Mucosa of gallbladder (tissue), 1 donor: ENCODE measurements at regions not wholly inside any gene's neighbourhood (a gene's known extent, or its start where the extent isn't known, plus 50 kb on each side); places are given as distances from the start of the nearest gene placed in this dataset.
"Not testable (repeated sequence)": the region's sequence is repeated elsewhere in the genome, so short reads cannot be mapped to it uniquely, and the experiment has no call there.

Experiments used
- DNase-seq: peaks from one replicate; pipeline ENCODE4 v3.0.0-alpha.2; 2020; ENCODE audit warnings: low spot score
- donor health status: DM: no; HTN: no; CAD: no.

- DNase-seq: no peak
Measured at GRCh38 chr3:73874606-73875369, 250.0 kb upstream of the PDZRN3 start.

GRCh38 chr3:73874161-73874560, 249.4 kb upstream of the PDZRN3 start:
- no peak for DNase-seq

DNA sequence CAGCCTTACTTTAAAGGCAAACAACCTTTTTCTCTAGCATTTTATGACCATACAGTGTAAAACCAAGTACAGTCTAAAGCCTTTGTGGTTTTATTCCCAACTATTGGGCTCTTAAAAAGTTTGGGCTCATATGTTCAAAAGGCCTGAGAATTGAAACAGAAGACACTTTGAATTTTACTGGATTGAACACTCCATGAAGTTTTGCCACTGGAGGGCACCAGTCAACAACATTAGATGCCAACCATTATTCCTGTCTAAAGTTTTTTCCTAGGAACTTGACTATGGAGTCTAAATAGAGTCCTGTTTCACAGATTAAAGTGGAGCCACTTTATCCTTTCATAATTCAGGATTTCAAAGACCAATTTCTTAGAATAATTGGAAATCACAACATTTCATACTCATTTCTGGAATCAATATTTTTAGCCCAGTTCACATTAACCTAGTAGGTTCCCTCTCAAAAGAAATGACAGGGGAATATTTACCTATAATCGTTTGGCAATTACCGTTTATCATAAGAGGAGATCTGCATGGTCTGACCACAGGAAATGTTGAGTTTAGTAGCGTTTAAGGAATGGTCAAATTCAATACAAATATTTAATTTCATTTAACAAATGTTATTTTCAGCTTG, 244.1 kb upstream of the PDZRN3 start:
- peak; percentile 47 for DNase-seq

DNA sequence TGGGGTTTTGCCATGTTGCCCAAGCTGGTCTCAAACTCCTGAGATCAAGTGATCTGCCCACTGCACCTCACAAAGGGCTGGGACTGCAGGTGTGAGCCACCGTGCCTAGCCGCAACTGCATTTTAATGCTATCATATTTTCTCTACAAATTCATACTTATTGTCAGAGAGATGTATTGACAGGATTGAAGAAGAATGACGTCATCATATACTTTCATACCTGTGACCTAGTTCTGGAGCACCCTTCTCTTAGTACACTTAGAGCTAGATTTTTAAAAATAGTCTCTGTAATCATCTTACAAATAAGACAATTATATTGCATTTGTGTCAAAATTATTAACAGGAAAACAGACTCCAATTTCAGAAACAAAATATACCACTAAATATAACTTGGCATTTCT, 242.8 kb upstream of the PDZRN3 start:
- no peak for DNase-seq

DNA sequence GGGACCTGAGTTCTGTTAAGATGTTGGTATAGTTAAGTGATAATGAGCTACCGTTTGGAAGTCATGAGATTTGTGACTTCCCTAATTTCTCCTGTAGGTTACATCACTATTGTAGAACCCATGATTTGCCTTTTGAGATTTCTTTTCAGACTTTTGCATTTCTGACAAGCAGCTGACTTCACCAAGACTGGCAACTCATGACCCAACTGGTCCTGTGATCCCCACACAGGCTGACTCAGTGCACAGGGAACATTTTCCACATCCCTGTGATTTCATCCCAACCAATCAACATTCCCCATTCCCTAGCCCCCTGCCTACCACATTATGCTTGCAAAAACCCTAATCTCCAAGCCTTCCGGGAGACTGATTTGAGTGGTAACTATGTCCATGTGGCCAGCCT, 242.1 kb upstream of the PDZRN3 start:
- no peak for DNase-seq

- no peak for DNase-seq
Measured at GRCh38 chr3:73863546-73864079, 238.9 kb upstream of the PDZRN3 start.

DNA sequence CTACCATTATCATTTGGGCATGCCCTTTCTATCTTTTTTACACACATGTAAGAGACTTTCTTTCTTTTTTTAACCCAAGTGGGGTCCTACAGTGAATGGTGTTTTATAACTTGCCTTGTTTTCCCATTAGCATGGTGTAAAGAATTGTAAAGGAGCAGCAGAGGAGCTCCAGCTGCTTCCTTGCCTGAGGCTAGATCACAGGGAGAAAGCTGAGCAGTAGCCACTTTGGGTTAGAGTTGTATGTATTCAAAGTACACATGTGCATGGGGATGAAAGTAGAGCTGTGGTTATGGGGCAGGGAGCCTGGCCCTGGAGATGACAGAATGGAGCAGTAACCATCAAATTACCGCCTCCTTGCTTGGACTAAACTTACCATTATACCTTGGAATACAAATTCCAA, 231.1 kb upstream of the PDZRN3 start:
- DNase-seq: no peak

- DNase-seq: no peak
Measured at GRCh38 chr3:73848173-73848906, 223.6 kb upstream of the PDZRN3 start.

- no peak for DNase-seq
Measured at GRCh38 chr3:73846951-73847350, 222.2 kb upstream of the PDZRN3 start.

- no peak for DNase-seq
Measured at GRCh38 chr3:73839032-73839431, 214.3 kb upstream of the PDZRN3 start.

- no peak for DNase-seq
Measured at GRCh38 chr3:73835945-73836344, 211.2 kb upstream of the PDZRN3 start.

GRCh38 chr3:73832426-73832825, 207.7 kb upstream of the PDZRN3 start:
- no peak for DNase-seq

DNA sequence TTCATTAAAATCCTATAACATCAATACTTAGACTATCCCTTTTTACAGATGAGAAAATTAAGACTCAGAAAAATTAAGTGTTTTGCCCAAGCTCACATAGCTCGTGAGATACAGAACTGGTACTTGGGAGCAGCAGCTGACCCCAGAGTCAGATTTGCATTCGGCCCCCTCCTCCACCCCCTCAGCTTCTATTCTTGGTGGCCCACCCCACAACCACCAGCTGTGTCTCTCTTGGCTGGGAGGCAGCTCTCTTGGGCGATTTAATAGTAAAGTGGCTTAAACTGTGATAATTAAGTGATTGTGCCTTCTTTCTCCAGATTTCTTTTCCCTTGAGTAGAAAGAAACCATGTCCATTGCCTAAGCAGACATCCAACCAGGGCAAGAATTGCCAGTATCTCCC, 203.6 kb upstream of the PDZRN3 start:
- DNase-seq: no peak

- no peak for DNase-seq
Measured at GRCh38 chr3:73827725-73828211, 203.0 kb upstream of the PDZRN3 start.

DNA sequence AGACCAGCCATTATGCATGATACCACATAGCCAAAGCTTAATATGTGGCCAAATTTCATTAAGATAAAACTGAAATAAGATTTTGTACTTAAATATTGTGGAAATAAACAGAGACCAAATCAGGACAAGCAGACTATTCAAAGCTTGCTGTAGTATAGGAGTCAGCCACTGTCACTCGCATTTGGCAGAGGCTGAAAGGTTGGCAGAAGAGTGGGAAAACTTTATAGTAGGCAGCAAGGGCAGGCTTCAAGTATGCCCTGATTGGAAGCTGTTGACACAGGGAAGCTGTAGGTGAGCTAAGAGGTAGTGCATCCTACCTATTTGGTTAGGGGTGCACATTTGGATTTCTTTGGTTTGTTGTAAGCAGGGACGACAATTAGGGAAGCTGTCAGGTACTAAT, 202.5 kb upstream of the PDZRN3 start:
- DNase-seq: no peak

- DNase-seq: not testable (repeated sequence)
Measured at GRCh38 chr3:73820896-73821295, 196.2 kb upstream of the PDZRN3 start.

- no peak for DNase-seq
Measured at GRCh38 chr3:73820431-73820830, 195.7 kb upstream of the PDZRN3 start.

- DNase-seq: no peak
Measured at GRCh38 chr3:73815966-73816365, 191.2 kb upstream of the PDZRN3 start.

DNA sequence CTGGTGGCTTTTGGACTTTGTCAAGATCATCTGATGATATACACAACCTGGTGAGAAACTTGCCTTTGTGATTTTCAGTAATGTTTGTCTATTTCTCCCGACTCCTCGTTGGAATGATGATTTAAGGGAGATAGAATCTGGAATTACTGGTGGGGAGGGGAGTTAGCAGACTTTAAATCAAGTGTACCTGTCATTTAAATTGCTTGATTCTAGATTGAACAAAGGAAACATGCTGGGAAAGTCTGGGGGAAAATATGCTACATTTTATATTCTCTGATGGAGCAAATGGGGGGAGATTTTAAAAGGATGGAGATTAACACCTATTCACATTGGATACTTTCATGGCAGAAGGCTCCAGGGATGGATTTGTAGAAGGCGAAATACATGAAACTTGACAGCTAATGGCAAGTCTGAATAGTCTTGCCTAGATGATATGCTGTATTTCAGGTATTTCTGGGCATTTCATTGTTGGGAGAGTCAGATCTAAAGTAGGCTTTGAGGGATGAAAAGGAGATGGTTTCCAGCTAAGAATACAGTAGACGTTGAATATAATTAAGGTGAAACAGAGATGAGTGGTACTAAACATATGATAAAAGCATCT, 189.1 kb upstream of the PDZRN3 start:
- no peak for DNase-seq

- no peak for DNase-seq
Measured at GRCh38 chr3:73813291-73813690, 188.6 kb upstream of the PDZRN3 start.

- no peak for DNase-seq
Measured at GRCh38 chr3:73812054-73812453, 187.3 kb upstream of the PDZRN3 start.

DNA sequence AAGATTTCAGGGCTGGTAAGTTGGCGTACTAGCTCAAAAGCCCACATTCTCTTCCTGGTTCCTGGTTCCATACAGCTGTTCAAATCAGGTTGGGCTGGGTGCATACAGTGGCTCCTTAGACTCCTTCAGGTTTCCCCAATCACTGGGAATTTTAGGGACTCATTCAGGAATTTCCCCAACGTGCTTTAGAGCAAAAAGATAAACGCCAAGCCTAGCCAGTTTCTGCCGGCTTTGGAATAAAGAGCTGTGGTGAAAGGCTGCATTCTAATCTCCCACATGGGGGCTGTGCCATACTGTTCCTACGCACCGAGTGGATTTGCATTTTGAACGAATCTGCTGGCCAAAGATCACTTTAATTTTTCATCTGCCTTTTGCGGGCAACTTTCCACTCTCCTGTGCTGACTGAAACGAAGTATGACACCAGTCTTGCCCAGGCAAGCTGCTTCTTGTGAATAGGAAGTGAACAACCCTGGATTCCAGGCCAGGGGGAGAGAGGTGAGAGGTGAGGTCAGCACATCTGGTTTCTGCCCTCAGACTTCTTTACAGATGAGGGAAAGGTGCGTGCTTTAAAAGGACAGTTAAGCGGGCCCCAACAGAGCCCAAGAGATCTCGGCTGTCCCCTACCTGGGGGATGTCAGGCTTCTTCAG, 184.2 kb upstream of the PDZRN3 start:
- DNase-seq: no peak
